Suprapubic skin (tissue), 2 donors: ENCODE measurements at regions not wholly inside any gene's neighbourhood (a gene's known extent, or its start where the extent isn't known, plus 50 kb on each side); places are given as distances from the start of the nearest gene placed in this dataset.

ENCODE experiments used
- EP300 ChIP-seq: sonication (generic); formaldehyde crosslinking; IDR thresholded peaks from one replicate; pipeline ENCODE4 v1.6.1; 2017; ENCODE audit warnings: antibody characterized with exemption
- POLR2A ChIP-seq, 2 donors: fragments of 450-650 bp; IDR thresholded peaks; one replicate each; pipeline ENCODE4 v1.6.1; 2017; ENCODE audit warnings: antibody characterized with exemption in 2 of 2, mild to moderate bottlenecking in 2 of 2, moderate library complexity in 2 of 2

- TF ChIP-seq POLR2A (IDR thresholded peaks at IDR 0.05) (no peak), EP300 (no peak)
Observed at GRCh38 chr22:22154040-22154439, 90.5 kb upstream of the VPREB1 start.
